Pancreas (tissue), 10 donors: ENCODE measurements at regions not wholly inside any gene's neighbourhood (a gene's known extent, or its start where the extent isn't known, plus 50 kb on each side); places are given as distances from the start of the nearest gene placed in this dataset.

Experiments used
- ATAC-seq, 4 donors: fragments of 200-7000 bp; cut with Tn5 transposase; one replicate each; pipeline versions ENCODE4 v1.8.0 to v1.9.1; 2020; ENCODE audit warnings: mild to moderate bottlenecking in 4 of 4, moderate library complexity in 4 of 4
- DNase-seq, 6 donors: peaks; one replicate each; pipeline ENCODE4 v3.0.0-alpha.2; 2020
- FAIRE-seq: peaks from 2 replicates; lab custom pipeline; 2012; peaks lifted over from hg19 to GRCh38; lab: Jason Lieb, UNC
- H3K27ac ChIP-seq, 4 donors: fragments of 200-600 bp; sonication (generic); 1 replicate in 3 of 4; 2 replicates in 1 of 4; pipeline versions ENCODE4 v1.5.0 to v1.8.0; 2020
- H3K27me3 ChIP-seq, 4 donors: fragments of 200-600 bp; one replicate each; pipeline ENCODE4 v1.8.0; 2021
- H3K36me3 ChIP-seq, 3 donors: fragments of 200-600 bp; sonication (generic) in 1 of 3; one replicate each; pipeline versions ENCODE4 v1.5.0 to v1.8.0; 2020 to 2021
- H3K4me1 ChIP-seq, 3 donors: fragments of 200-600 bp; one replicate each; pipeline ENCODE4 v1.8.0; 2021
- H3K4me3 ChIP-seq, 4 donors: fragments of 200-600 bp; sonication (generic) in 2 of 4; one replicate each; pipeline versions ENCODE4 v1.5.0 to v1.8.0; 2020 to 2021
- H3K9me3 ChIP-seq, 4 donors: fragments of 200-600 bp; one replicate each; pipeline ENCODE4 v1.8.0; 2021
- WGBS, 2 donors: extraction: QIAGEN DNeasy Blood & Tissue Kit; methylation state at CpG; one replicate each; pipeline ENCODE4 v1.1.7; 2013; 5-methylcytosine and 5-hydroxymethylcytosine counted together
- intact Hi-C, 3 donors: fragments of 100-400 bp; cut with DNase I; formaldehyde crosslinking; loops; one replicate each; pipeline versions ENCODE4 v1.11.1 to v1.14.2; 2022
- TF ChIP-seq, protein P1 (sequence below), 4 donors: fragments of 200-600 bp; sonication (generic) in 3 of 4; IDR thresholded peaks; one replicate each; pipeline versions ENCODE4 v1.5.0 to v1.8.0; 2021; ENCODE audit warnings: antibody characterized with exemption in 4 of 4
- donor health status: healthy with polysubstance abuse.
- donor health status: DM: no; HTN: no; CAD: no; lungs with moderate emphysema.
- donor health status: DM: no; HTN: no; CAD: no.
- donor health status: control.
- donor health status: control.
- donor health status: Bipolar disorder and iron deficiency.
- donor health status: DM: yes; HTN: yes; CAD: no.
- donor health status: DM: no; HTN: no; CAD: no.
- donor health status: DM: no; HTN: no; CAD: no.
- donor health status: DM: yes; HTN: yes; CAD: no.

GRCh38 chr2:126536605-126537200, 119.3 kb upstream of the GYPC start:
- peaks cover 0 to 2% (median 0%) of the 10 kb centered on the region in 4 donors for H3K27me3 ChIP-seq
- ATAC-seq (no peak), FAIRE-seq (no peak), DNase-seq (no peak)
- intact Hi-C loops = no loop called here
- H3K27ac ChIP-seq = no peak overlapping the region
- H3K9me3 ChIP-seq = peaks cover 0 to 3% (median 0%) of the 10 kb centered on the region in 4 donors
- H3K4me3 ChIP-seq = no peak overlapping the region
- no peaks in the 10 kb centered on the region for H3K36me3 ChIP-seq
- TF ChIP-seq, protein P1, sequence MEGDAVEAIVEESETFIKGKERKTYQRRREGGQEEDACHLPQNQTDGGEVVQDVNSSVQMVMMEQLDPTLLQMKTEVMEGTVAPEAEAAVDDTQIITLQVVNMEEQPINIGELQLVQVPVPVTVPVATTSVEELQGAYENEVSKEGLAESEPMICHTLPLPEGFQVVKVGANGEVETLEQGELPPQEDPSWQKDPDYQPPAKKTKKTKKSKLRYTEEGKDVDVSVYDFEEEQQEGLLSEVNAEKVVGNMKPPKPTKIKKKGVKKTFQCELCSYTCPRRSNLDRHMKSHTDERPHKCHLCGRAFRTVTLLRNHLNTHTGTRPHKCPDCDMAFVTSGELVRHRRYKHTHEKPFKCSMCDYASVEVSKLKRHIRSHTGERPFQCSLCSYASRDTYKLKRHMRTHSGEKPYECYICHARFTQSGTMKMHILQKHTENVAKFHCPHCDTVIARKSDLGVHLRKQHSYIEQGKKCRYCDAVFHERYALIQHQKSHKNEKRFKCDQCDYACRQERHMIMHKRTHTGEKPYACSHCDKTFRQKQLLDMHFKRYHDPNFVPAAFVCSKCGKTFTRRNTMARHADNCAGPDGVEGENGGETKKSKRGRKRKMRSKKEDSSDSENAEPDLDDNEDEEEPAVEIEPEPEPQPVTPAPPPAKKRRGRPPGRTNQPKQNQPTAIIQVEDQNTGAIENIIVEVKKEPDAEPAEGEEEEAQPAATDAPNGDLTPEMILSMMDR (IDR thresholded peaks at IDR 0.05) = no peak
- H3K4me1 ChIP-seq = no peaks in the 10 kb centered on the region

DNA sequence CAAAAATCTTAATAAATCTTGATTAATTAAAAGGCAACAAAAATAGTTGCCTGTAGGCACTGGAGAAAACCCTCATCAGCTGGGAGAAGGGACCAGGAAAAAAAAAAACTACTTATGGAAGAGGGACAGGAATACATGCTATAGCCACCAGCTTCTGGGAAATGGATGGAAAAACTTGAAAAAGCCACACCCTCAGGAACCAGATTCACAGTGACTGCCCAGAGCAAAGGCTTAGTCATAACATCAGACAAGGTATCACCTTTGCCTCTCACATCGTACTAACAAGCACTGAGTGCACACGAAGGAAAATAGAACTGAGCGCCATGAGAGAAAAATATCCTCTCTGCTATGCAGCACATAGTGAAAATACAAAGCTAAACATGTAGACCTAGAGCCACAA, 116.9 kb upstream of the GYPC start:
- Histone ChIP-seq H3K9me3 (peaks cover 0 to 3% (median 0%) of the 10 kb centered on the region in 4 donors), H3K36me3 (no peaks in the 10 kb centered on the region), H3K4me1 (no peaks in the 10 kb centered on the region), H3K27me3 (peaks cover 0 to 2% (median 0%) of the 10 kb centered on the region in 4 donors), H3K27ac (no peak overlapping the region), H3K4me3 (no peak overlapping the region)
- FAIRE-seq (no peak), DNase-seq (no peak), ATAC-seq (no peak)
- 83 to 93% methylated on average over 3 of the region's 3 CpGs for WGBS, 2 donors
- intact Hi-C loops = no loop called here
- TF ChIP-seq, protein P1 (IDR thresholded peaks at IDR 0.05) = no peak

- ATAC-seq (no peak), FAIRE-seq (no peak), DNase-seq (no peak)
- no peaks in the 10 kb centered on the region for H3K36me3 ChIP-seq
- no peaks in the 10 kb centered on the region for H3K4me1 ChIP-seq
- H3K4me3 ChIP-seq = no peak overlapping the region
- TF ChIP-seq, protein P1 (IDR thresholded peaks at IDR 0.05) = no peak
- intact Hi-C loops = no loop called here
- H3K27ac ChIP-seq = no peak overlapping the region
- 89 to 90% methylated on average over 1 of the region's 1 CpG for WGBS, 2 donors
- peaks cover 0 to 3% (median under 1%) of the 10 kb centered on the region in 4 donors for H3K27me3 ChIP-seq
- H3K9me3 ChIP-seq = peaks cover 0 to 3% (median 0%) of the 10 kb centered on the region in 4 donors
Measured at GRCh38 chr2:126542247-126542646, 113.7 kb upstream of the GYPC start.

DNA sequence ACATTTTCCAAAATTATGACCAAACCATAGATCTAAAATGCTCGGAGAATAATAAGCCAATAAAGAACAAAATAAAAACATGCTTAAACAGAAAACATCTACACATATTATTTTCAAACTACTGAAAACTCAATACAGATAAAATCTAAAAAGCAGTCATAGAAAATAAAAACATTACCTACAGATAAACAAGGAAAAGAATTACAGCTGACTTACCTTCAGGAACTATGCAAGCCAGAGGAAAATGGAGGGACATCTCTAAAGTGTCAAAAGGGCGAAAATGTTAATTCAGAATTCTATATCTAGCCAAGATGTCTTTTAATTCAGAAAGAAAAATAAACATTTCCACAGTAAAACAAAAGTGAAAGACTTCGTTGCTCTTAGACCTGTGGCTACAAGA, 112.9 kb upstream of the GYPC start:
- Histone ChIP-seq H3K27ac (no peak overlapping the region), H3K9me3 (peaks cover 0 to 3% (median 0%) of the 10 kb centered on the region in 4 donors), H3K27me3 (peaks cover 0 to 3% (median 0%) of the 10 kb centered on the region in 4 donors), H3K4me1 (no peaks in the 10 kb centered on the region), H3K4me3 (no peak overlapping the region), H3K36me3 (no peaks in the 10 kb centered on the region)
- intact Hi-C loops = no loop called here
- WGBS, 2 donors = 60 to 73% methylated on average over 3 of the region's 3 CpGs
- TF ChIP-seq, protein P1 (IDR thresholded peaks at IDR 0.05) = no peak
- FAIRE-seq (no peak), ATAC-seq (no peak), DNase-seq (no peak)

- ATAC-seq (no peak), DNase-seq (no peak), FAIRE-seq (no peak)
- TF ChIP-seq, protein P1 (IDR thresholded peaks at IDR 0.05) = no peak
- Histone ChIP-seq H3K4me1 (no peaks in the 10 kb centered on the region), H3K27ac (no peak overlapping the region), H3K4me3 (no peak overlapping the region), H3K27me3 (no peaks in the 10 kb centered on the region), H3K36me3 (no peaks in the 10 kb centered on the region), H3K9me3 (no peaks in the 10 kb centered on the region)
- intact Hi-C loops = no loop called here
- WGBS, 2 donors = 79 to 89% methylated on average over 11 of the region's 11 CpGs
Measured at GRCh38 chr2:126558029-126558428, 97.9 kb upstream of the GYPC start.
